Natural killer cell (primary cell): ENCODE measurements at regions not wholly inside any gene's neighbourhood (a gene's known extent, or its start where the extent isn't known, plus 50 kb on each side); places are given as distances from the start of the nearest gene placed in this dataset.

Source experiments
- ATAC-seq, 3 donors: fragments of 150-1000 bp in 2 of 3; fragments of 200-7000 bp in 1 of 3; cut with Tn5 transposase; 1 replicate in 1 of 3; 2 replicates in 2 of 3; pipeline ENCODE4 v1.10.0; 2021; ENCODE audit warnings: mild to moderate bottlenecking in 2 of 3, moderate library complexity in 2 of 3
- DNase-seq, 2 donors: peaks; one replicate each; pipeline versions ENCODE4 v3.0.0 to v3.0.0-alpha.2; 2013 to 2021; ENCODE audit warnings: mixed read lengths in 1 of 2
- H3K27ac ChIP-seq: one replicate; pipeline ENCODE4 v1.5.1; 2013; ENCODE audit warnings: mild to moderate bottlenecking, low read length
- H3K27me3 ChIP-seq: one replicate; pipeline ENCODE4 v1.6.1; 2013; ENCODE audit warnings: low read length; ENCODE audit not compliant: control insufficient read depth, insufficient read depth
- H3K36me3 ChIP-seq: one replicate; pipeline ENCODE4 v1.6.1; 2013; ENCODE audit warnings: low read length; ENCODE audit not compliant: control insufficient read depth, insufficient read depth
- H3K4me1 ChIP-seq: one replicate; pipeline ENCODE4 v1.6.1; 2013; ENCODE audit warnings: low read length; ENCODE audit not compliant: control insufficient read depth, insufficient read depth
- H3K4me3 ChIP-seq: one replicate; pipeline ENCODE4 v1.5.1; 2013; ENCODE audit warnings: low read length
- H3K9me3 ChIP-seq: one replicate; pipeline ENCODE4 v1.6.1; 2013; ENCODE audit warnings: low read length; ENCODE audit not compliant: control insufficient read depth, insufficient read depth
- H3K27ac Mint-ChIP-seq, 2 donors: one replicate each; pipeline ENCODE4 v1.8.0; 2022; ENCODE audit warnings: mild to moderate bottlenecking in 2 of 2, mixed read lengths in 2 of 2, moderate library complexity in 1 of 2
- H3K27me3 Mint-ChIP-seq, 2 donors: one replicate each; pipeline ENCODE4 v1.8.0; 2022; ENCODE audit warnings: low read depth in 2 of 2, mixed read lengths in 2 of 2
- H3K36me3 Mint-ChIP-seq: one replicate; pipeline ENCODE4 v1.8.0; 2022; ENCODE audit warnings: mixed read lengths
- H3K4me1 Mint-ChIP-seq, 2 donors: one replicate each; pipeline ENCODE4 v1.8.0; 2022; ENCODE audit warnings: mixed read lengths in 2 of 2
- H3K4me3 Mint-ChIP-seq: one replicate; pipeline ENCODE4 v1.8.0; 2022; ENCODE audit warnings: mild to moderate bottlenecking, moderate library complexity, mixed read lengths
- H3K9me3 Mint-ChIP-seq, 2 donors: one replicate each; pipeline ENCODE4 v1.8.0; 2022; ENCODE audit warnings: mixed read lengths in 2 of 2
- WGBS: methylation state at CpG from one replicate; pipeline ENCODE4 v1.1.7; 2013; ENCODE audit warnings: missing lambda C conversion rate; ENCODE audit not compliant: insufficient coverage; 5-methylcytosine and 5-hydroxymethylcytosine counted together
- intact Hi-C: fragments of 100-400 bp; cut with micrococcal nuclease; formaldehyde crosslinking; loops from one replicate; pipeline ENCODE4 v1.14.2; 2022
- TF ChIP-seq, protein P1 (sequence below): fragments of 200-600 bp; IDR thresholded peaks from one replicate; pipeline ENCODE4 v1.8.0; 2022; ENCODE audit warnings: antibody characterized with exemption

- H3K27ac Mint-ChIP-seq = no peak overlapping the region
- no peaks in the 10 kb centered on the region for H3K9me3 ChIP-seq
- H3K36me3 ChIP-seq = no peaks in the 10 kb centered on the region
- 87% methylated on average over 7 of the region's 7 CpGs for WGBS
- H3K27me3 ChIP-seq = no peaks in the 10 kb centered on the region
- H3K4me3 Mint-ChIP-seq = no peak overlapping the region
- no peaks in the 10 kb centered on the region for H3K4me1 Mint-ChIP-seq
- peaks cover 0 to 6% of the 10 kb centered on the region in 2 donors for H3K27me3 Mint-ChIP-seq
- ATAC-seq (no peak), DNase-seq (no peak)
- no peaks in the 10 kb centered on the region for H3K4me1 ChIP-seq
- H3K9me3 Mint-ChIP-seq = no peaks in the 10 kb centered on the region
- H3K4me3 ChIP-seq = no peak overlapping the region
- H3K27ac ChIP-seq = no peak overlapping the region
- no peaks in the 10 kb centered on the region for H3K36me3 Mint-ChIP-seq
- TF ChIP-seq, protein P1, sequence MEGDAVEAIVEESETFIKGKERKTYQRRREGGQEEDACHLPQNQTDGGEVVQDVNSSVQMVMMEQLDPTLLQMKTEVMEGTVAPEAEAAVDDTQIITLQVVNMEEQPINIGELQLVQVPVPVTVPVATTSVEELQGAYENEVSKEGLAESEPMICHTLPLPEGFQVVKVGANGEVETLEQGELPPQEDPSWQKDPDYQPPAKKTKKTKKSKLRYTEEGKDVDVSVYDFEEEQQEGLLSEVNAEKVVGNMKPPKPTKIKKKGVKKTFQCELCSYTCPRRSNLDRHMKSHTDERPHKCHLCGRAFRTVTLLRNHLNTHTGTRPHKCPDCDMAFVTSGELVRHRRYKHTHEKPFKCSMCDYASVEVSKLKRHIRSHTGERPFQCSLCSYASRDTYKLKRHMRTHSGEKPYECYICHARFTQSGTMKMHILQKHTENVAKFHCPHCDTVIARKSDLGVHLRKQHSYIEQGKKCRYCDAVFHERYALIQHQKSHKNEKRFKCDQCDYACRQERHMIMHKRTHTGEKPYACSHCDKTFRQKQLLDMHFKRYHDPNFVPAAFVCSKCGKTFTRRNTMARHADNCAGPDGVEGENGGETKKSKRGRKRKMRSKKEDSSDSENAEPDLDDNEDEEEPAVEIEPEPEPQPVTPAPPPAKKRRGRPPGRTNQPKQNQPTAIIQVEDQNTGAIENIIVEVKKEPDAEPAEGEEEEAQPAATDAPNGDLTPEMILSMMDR = no peak
- intact Hi-C loops = no loop called here
Observed at GRCh38 chr2:217523286-217523685, 479.5 kb downstream of the TNS1 start.

DNA sequence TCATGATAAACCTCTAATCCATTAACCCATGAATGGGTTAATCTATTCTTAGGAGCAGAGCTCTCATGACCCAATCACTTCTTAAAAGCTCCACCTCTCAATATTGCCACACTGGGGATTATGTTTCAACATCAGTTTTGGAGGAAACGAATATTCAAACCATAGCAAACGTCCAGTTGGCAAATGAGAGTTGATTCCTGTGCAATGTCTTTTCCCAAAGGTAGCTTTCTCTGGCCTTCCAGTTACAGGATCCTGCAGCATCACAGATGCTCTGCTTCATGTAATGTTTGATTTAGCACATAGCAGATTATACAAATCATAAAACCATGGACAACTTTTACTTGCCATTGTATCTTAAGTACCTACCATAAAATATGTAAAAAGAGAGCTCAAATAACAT, 481.0 kb downstream of the TNS1 start:
- no peaks in the 10 kb centered on the region for H3K9me3 ChIP-seq
- no peak overlapping the region for H3K27ac ChIP-seq
- Mint-ChIP-seq H3K4me1 (no peaks in the 10 kb centered on the region), H3K27ac (no peak overlapping the region), H3K4me3 (no peak overlapping the region), H3K27me3 (no peaks in the 10 kb centered on the region), H3K9me3 (no peaks in the 10 kb centered on the region), H3K36me3 (no peaks in the 10 kb centered on the region)
- TF ChIP-seq, protein P1 = no peak
- no peaks in the 10 kb centered on the region for H3K27me3 ChIP-seq
- intact Hi-C loops = no loop called here
- WGBS = 78% methylated on average over 2 of the region's 2 CpGs
- H3K4me1 ChIP-seq = no peaks in the 10 kb centered on the region
- H3K36me3 ChIP-seq = no peaks in the 10 kb centered on the region
- no peak overlapping the region for H3K4me3 ChIP-seq
- ATAC-seq = no peak
- no peak for DNase-seq

- Mint-ChIP-seq H3K4me3 (no peak overlapping the region), H3K27ac (no peak overlapping the region), H3K9me3 (no peaks in the 10 kb centered on the region), H3K36me3 (no peaks in the 10 kb centered on the region), H3K27me3 (no peaks in the 10 kb centered on the region), H3K4me1 (no peaks in the 10 kb centered on the region)
- no peaks in the 10 kb centered on the region for H3K9me3 ChIP-seq
- intact Hi-C loops = no loop called here
- TF ChIP-seq, protein P1 = no peak
- H3K27me3 ChIP-seq = no peaks in the 10 kb centered on the region
- DNase-seq (no peak), ATAC-seq (no peak)
- no peaks in the 10 kb centered on the region for H3K36me3 ChIP-seq
- H3K4me3 ChIP-seq = no peak overlapping the region
- WGBS = 91% methylated on average over 4 of the region's 4 CpGs
- H3K4me1 ChIP-seq = no peaks in the 10 kb centered on the region
- H3K27ac ChIP-seq = no peak overlapping the region
Observed at GRCh38 chr2:217520356-217521010, 482.3 kb downstream of the TNS1 start.

DNA sequence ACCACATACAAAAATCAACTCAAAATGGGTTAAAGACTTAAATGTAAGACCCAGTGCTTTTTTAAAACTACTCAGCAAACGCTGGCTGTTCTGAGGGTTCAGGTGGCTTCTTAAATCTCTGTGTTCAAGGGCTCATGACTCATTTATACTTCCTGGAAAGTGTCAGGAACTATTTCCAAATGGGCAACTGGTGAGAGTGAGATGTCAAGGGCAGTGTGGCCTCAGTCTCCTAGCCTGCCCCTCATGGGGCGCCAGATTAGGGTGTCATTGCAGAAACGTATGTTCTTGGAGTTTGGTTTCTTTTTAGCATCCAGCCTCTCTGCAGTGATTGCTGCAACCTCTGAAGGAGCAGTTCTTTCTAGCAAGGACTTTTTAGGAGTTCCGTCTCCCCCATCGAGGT, 485.4 kb downstream of the TNS1 start:
- Mint-ChIP-seq H3K27ac (no peak overlapping the region), H3K9me3 (no peaks in the 10 kb centered on the region), H3K4me3 (no peak overlapping the region), H3K27me3 (peaks cover 0 to 5% of the 10 kb centered on the region in 2 donors), H3K4me1 (peaks cover 0 to 6% of the 10 kb centered on the region in 2 donors), H3K36me3 (no peaks in the 10 kb centered on the region)
- no peak overlapping the region for H3K27ac ChIP-seq
- ATAC-seq (no peak), DNase-seq (no peak)
- H3K36me3 ChIP-seq = no peaks in the 10 kb centered on the region
- no peaks in the 10 kb centered on the region for H3K27me3 ChIP-seq
- intact Hi-C loops = no loop called here
- 80% methylated on average over 5 of the region's 5 CpGs for WGBS
- TF ChIP-seq, protein P1 = no peak
- H3K4me1 ChIP-seq = no peaks in the 10 kb centered on the region
- H3K4me3 ChIP-seq = no peak overlapping the region
- H3K9me3 ChIP-seq = no peaks in the 10 kb centered on the region
